ENCODE measurements at regions not wholly inside any gene's neighbourhood (a gene's known extent, or its start where the extent isn't known, plus 50 kb on each side); places are given as distances from the start of the nearest gene placed in this dataset.

- peak; percentile 49 for TF ChIP-seq CTCF (IDR thresholded peaks at IDR 0.05)
- intact Hi-C loops (cut with DNase I) = no loop called here
- H3K4me3 ChIP-seq = no peak overlapping the region
- H3K4me1 ChIP-seq = no peaks in the 10 kb centered on the region
- H3K27me3 ChIP-seq (ENCODE audit: low read depth) = no peaks in the 10 kb centered on the region
- no peak for ATAC-seq
- no peak for DNase-seq
- no peaks in the 10 kb centered on the region for H3K9me3 ChIP-seq
- no peaks in the 10 kb centered on the region for H3K36me3 ChIP-seq
- no peak overlapping the region for H3K27ac ChIP-seq
Measured at GRCh38 chr9:12464910-12465512, 228.2 kb upstream of the TYRP1 start.

- Histone ChIP-seq H3K27me3 (ENCODE audit: low read depth) (no peaks in the 10 kb centered on the region), H3K4me1 (no peaks in the 10 kb centered on the region), H3K4me3 (no peak overlapping the region), H3K9me3 (no peaks in the 10 kb centered on the region), H3K36me3 (no peaks in the 10 kb centered on the region), H3K27ac (no peak overlapping the region)
- DNase-seq = no peak
- no peak for ATAC-seq
- TF ChIP-seq CTCF (IDR thresholded peaks at IDR 0.05) = no peak
- intact Hi-C loops (cut with DNase I) = no loop called here
Measured at GRCh38 chr9:12469084-12469483, 224.1 kb upstream of the TYRP1 start.

GRCh38 chr9:12494411-12494810 lies 198.8 kb upstream of the TYRP1 start:
- H3K9me3 ChIP-seq = no peaks in the 10 kb centered on the region
- no peak for TF ChIP-seq CTCF (IDR thresholded peaks at IDR 0.05)
- no peak for ATAC-seq
- H3K4me1 ChIP-seq = no peaks in the 10 kb centered on the region
- no peak for DNase-seq
- H3K27me3 ChIP-seq (ENCODE audit: low read depth) = no peaks in the 10 kb centered on the region
- H3K36me3 ChIP-seq = no peaks in the 10 kb centered on the region
- no peak overlapping the region for H3K27ac ChIP-seq
- H3K4me3 ChIP-seq = no peak overlapping the region
- intact Hi-C loops (cut with DNase I) = no loop called here

GRCh38 chr9:12497790-12498189 lies 195.4 kb upstream of the TYRP1 start:
- H3K27ac ChIP-seq = no peak overlapping the region
- TF ChIP-seq CTCF (IDR thresholded peaks at IDR 0.05) = no peak
- no peak overlapping the region for H3K4me3 ChIP-seq
- no peak for ATAC-seq
- H3K9me3 ChIP-seq = no peaks in the 10 kb centered on the region
- no peak for DNase-seq
- H3K4me1 ChIP-seq = no peaks in the 10 kb centered on the region
- no peaks in the 10 kb centered on the region for H3K27me3 ChIP-seq (ENCODE audit: low read depth)
- H3K36me3 ChIP-seq = no peaks in the 10 kb centered on the region
- intact Hi-C loops (cut with DNase I) = no loop called here

GRCh38 chr9:12502520-12502919 lies 190.7 kb upstream of the TYRP1 start:
- Histone ChIP-seq H3K36me3 (no peaks in the 10 kb centered on the region), H3K9me3 (no peaks in the 10 kb centered on the region), H3K27ac (no peak overlapping the region), H3K27me3 (ENCODE audit: low read depth) (no peaks in the 10 kb centered on the region), H3K4me1 (no peaks in the 10 kb centered on the region), H3K4me3 (no peak overlapping the region)
- intact Hi-C loops (cut with DNase I) = no loop called here
- DNase-seq = no peak
- no peak for TF ChIP-seq CTCF (IDR thresholded peaks at IDR 0.05)
- ATAC-seq = no peak
